AG04450 (cell line): ENCODE measurements at regions not wholly inside any gene's neighbourhood (a gene's known extent, or its start where the extent isn't known, plus 50 kb on each side); places are given as distances from the start of the nearest gene placed in this dataset.

ENCODE experiments used
- CTCF ChIA-PET: fragments of 300-600, 350-600 bp; formaldehyde crosslinking; extraction: SDS; loops from one replicate; lab custom pipeline; 2022; ENCODE audit warnings: antibody characterized with exemption, inconsistent platforms; lab: Charles Lee
- POLR2A ChIA-PET: fragments of 350-600 bp; formaldehyde crosslinking; extraction: SDS; loops from one replicate; lab custom pipeline; 2021; ENCODE audit warnings: antibody characterized with exemption, inconsistent platforms; lab: Yijun Ruan, JAX
- DNase-seq: peaks from one replicate; pipeline ENCODE4 v3.0.0-alpha.2; 2011; ENCODE audit warnings: low read depth, low spot score
- H3K27ac ChIP-seq: one replicate; pipeline ENCODE4 v1.5.1; 2012; ENCODE audit warnings: low read depth, low read length, control low read depth
- H3K27me3 ChIP-seq: one replicate; pipeline ENCODE4 v1.6.0; 2012; ENCODE audit warnings: low read length; ENCODE audit not compliant: control insufficient read depth, insufficient read depth
- H3K4me3 ChIP-seq: 2 replicates; pipeline ENCODE4 v1.5.1; 2011; ENCODE audit warnings: mild to moderate bottlenecking, low read depth, low read length, control low read depth
- H3K9me3 ChIP-seq: 2 replicates; pipeline ENCODE4 v1.5.1; 2012; ENCODE audit warnings: low read length; ENCODE audit not compliant: control insufficient read depth, insufficient read depth
- CTCF ChIP-seq: IDR thresholded peaks from 2 replicates; pipeline ENCODE4 v1.5.1; 2011; ENCODE audit warnings: low read depth, low read length, control low read depth, inconsistent platforms

- Histone ChIP-seq H3K27ac (no peak overlapping the region), H3K27me3 (no peaks in the 10 kb centered on the region), H3K9me3 (peaks cover 69% of the 10 kb centered on the region), H3K4me3 (no peak overlapping the region)
- POLR2A ChIA-PET = no interaction called here
- TF ChIP-seq CTCF = no peak
- no peak for DNase-seq
- CTCF ChIA-PET = no interaction called here
Observed at GRCh38 chr22:49491726-49492125, 335.9 kb downstream of the BRD1 start.

DNA sequence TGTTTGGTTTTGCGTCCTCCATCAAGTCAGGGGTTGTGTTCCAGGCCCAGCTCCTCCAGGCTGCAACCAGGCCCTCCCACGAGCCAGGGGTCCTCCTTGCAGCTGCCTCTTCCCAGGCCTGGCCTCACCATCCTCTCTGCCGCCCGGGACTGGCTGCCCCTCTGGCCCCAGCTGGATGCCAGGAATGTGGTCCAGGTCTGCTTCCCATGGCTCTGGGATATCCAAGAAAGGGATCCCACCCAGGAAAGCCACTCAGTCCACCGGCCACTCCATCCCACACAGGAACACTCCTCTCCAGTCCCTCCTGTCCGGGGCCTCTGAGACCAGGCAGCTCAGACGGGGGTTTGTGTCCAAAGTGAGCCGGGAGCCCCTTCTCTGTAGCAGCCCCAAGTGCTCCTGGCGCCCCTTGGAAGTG, 336.4 kb downstream of the BRD1 start:
- Histone ChIP-seq H3K27ac (no peak overlapping the region), H3K4me3 (no peak overlapping the region), H3K27me3 (no peaks in the 10 kb centered on the region), H3K9me3 (peaks cover 74% of the 10 kb centered on the region)
- no peak for DNase-seq
- ChIA-PET CTCF (no interaction called here), POLR2A (no interaction called here)
- no peak for TF ChIP-seq CTCF

GRCh38 chr22:49490692-49491091, 337.0 kb downstream of the BRD1 start:
- no peak for TF ChIP-seq CTCF
- CTCF ChIA-PET = no interaction called here
- peaks cover 79% of the 10 kb centered on the region for H3K9me3 ChIP-seq
- DNase-seq = no peak
- H3K27me3 ChIP-seq = no peaks in the 10 kb centered on the region
- H3K4me3 ChIP-seq = no peak overlapping the region
- POLR2A ChIA-PET = no interaction called here
- no peak overlapping the region for H3K27ac ChIP-seq

GRCh38 chr22:49489821-49490220, 337.9 kb downstream of the BRD1 start:
- H3K9me3 ChIP-seq = peaks cover 80% of the 10 kb centered on the region
- H3K27ac ChIP-seq = no peak overlapping the region
- ChIA-PET POLR2A (no interaction called here), CTCF (no interaction called here)
- DNase-seq = no peak
- no peak for TF ChIP-seq CTCF
- H3K4me3 ChIP-seq = no peak overlapping the region
- no peaks in the 10 kb centered on the region for H3K27me3 ChIP-seq

- Histone ChIP-seq H3K9me3 (peaks cover 78% of the 10 kb centered on the region), H3K27me3 (no peaks in the 10 kb centered on the region), H3K4me3 (no peak overlapping the region), H3K27ac (no peak overlapping the region)
- no peak for DNase-seq
- POLR2A ChIA-PET = no interaction called here
- TF ChIP-seq CTCF = no peak
- CTCF ChIA-PET = no interaction called here
Observed at GRCh38 chr22:49488943-49489342, 338.7 kb downstream of the BRD1 start.
